Nephron (organoid): ENCODE measurements at regions not wholly inside any gene's neighbourhood (a gene's known extent, or its start where the extent isn't known, plus 50 kb on each side); places are given as distances from the start of the nearest gene placed in this dataset.

Source experiments
- H3K27ac Mint-ChIP-seq, 3 experiments: 2 replicates each; pipeline ENCODE4 v1.8.0; 2020; ENCODE audit warnings: mixed read lengths in 3 of 3, mild to moderate bottlenecking in 2 of 3, moderate library complexity in 1 of 3
- H3K27me3 Mint-ChIP-seq: 2 replicates; pipeline ENCODE4 v1.8.0; 2021; ENCODE audit warnings: low read depth, mild to moderate bottlenecking, moderate library complexity, mixed read lengths
- H3K36me3 Mint-ChIP-seq: 2 replicates; pipeline ENCODE4 v1.8.0; 2020; ENCODE audit warnings: low read depth, mixed read lengths
- H3K4me1 Mint-ChIP-seq: 2 replicates; pipeline ENCODE4 v1.8.0; 2020; ENCODE audit warnings: mixed read lengths
- H3K4me3 Mint-ChIP-seq, 3 experiments: 2 replicates each; pipeline ENCODE4 v1.8.0; 2020; ENCODE audit warnings: mild to moderate bottlenecking in 3 of 3, mixed read lengths in 3 of 3, moderate library complexity in 2 of 3
- H3K9me3 Mint-ChIP-seq: 2 replicates; pipeline ENCODE4 v1.8.0; 2020; ENCODE audit warnings: mixed read lengths
- CTCF ChIP-seq, 3 experiments: fragments of 200-600 bp; sonication (generic); IDR thresholded peaks; one replicate each; pipeline ENCODE4 v1.5.0; 2021; ENCODE audit warnings: antibody characterized with exemption in 3 of 3; ENCODE audit not compliant: unreplicated experiment in 3 of 3

GRCh38 chr4:183830438-183830985, 74.6 kb upstream of the STOX2 start:
- TF ChIP-seq CTCF (IDR thresholded peaks at IDR 0.05; ENCODE audit: unreplicated experiment in 3 of 3): no peak
- H3K27ac Mint-ChIP-seq: no peak overlapping the region
- no peaks in the 10 kb centered on the region for H3K36me3 Mint-ChIP-seq
- no peaks in the 10 kb centered on the region for H3K27me3 Mint-ChIP-seq
- H3K4me3 Mint-ChIP-seq: no peak overlapping the region
- H3K4me1 Mint-ChIP-seq: peaks cover 8% of the 10 kb centered on the region
- no peaks in the 10 kb centered on the region for H3K9me3 Mint-ChIP-seq

- H3K4me1 Mint-ChIP-seq: peaks cover 8% of the 10 kb centered on the region
- H3K27ac Mint-ChIP-seq: peak overlapping the region in 1 of 3 experiments; percentile 37
- TF ChIP-seq CTCF (IDR thresholded peaks at IDR 0.05; ENCODE audit: unreplicated experiment in 3 of 3): no peak
- no peak overlapping the region for H3K4me3 Mint-ChIP-seq
- H3K9me3 Mint-ChIP-seq: peaks cover 1% of the 10 kb centered on the region
- H3K36me3 Mint-ChIP-seq: no peaks in the 10 kb centered on the region
- no peaks in the 10 kb centered on the region for H3K27me3 Mint-ChIP-seq
Observed at GRCh38 chr4:183831026-183831446, 74.1 kb upstream of the STOX2 start.

GRCh38 chr4:183831683-183832082, 73.4 kb upstream of the STOX2 start:
- H3K36me3 Mint-ChIP-seq: no peaks in the 10 kb centered on the region
- H3K27me3 Mint-ChIP-seq: peaks cover 5% of the 10 kb centered on the region
- H3K9me3 Mint-ChIP-seq: peaks cover 3% of the 10 kb centered on the region
- peaks cover 8% of the 10 kb centered on the region for H3K4me1 Mint-ChIP-seq
- no peak for TF ChIP-seq CTCF (IDR thresholded peaks at IDR 0.05; ENCODE audit: unreplicated experiment in 3 of 3)
- H3K27ac Mint-ChIP-seq: no peak overlapping the region
- no peak overlapping the region for H3K4me3 Mint-ChIP-seq

- Mint-ChIP-seq H3K27ac (no peak overlapping the region), H3K27me3 (peaks cover 5% of the 10 kb centered on the region), H3K4me1 (peaks cover 8% of the 10 kb centered on the region), H3K36me3 (no peaks in the 10 kb centered on the region), H3K9me3 (peaks cover 3% of the 10 kb centered on the region), H3K4me3 (no peak overlapping the region)
- TF ChIP-seq CTCF (IDR thresholded peaks at IDR 0.05; ENCODE audit: unreplicated experiment in 3 of 3): no peak
Observed at GRCh38 chr4:183832776-183833450, 72.2 kb upstream of the STOX2 start.

GRCh38 chr4:183834252-183834651, 70.9 kb upstream of the STOX2 start:
- H3K4me3 Mint-ChIP-seq: no peak overlapping the region
- H3K36me3 Mint-ChIP-seq: no peaks in the 10 kb centered on the region
- H3K4me1 Mint-ChIP-seq: peaks cover 8% of the 10 kb centered on the region
- H3K27ac Mint-ChIP-seq: no peak overlapping the region
- peaks cover 3% of the 10 kb centered on the region for H3K9me3 Mint-ChIP-seq
- TF ChIP-seq CTCF (IDR thresholded peaks at IDR 0.05; ENCODE audit: unreplicated experiment in 3 of 3): no peak
- peaks cover 5% of the 10 kb centered on the region for H3K27me3 Mint-ChIP-seq

- Mint-ChIP-seq H3K4me1 (peaks cover 4% of the 10 kb centered on the region), H3K9me3 (peaks cover 3% of the 10 kb centered on the region), H3K27ac (no peak overlapping the region), H3K4me3 (no peak overlapping the region), H3K27me3 (peaks cover 5% of the 10 kb centered on the region), H3K36me3 (no peaks in the 10 kb centered on the region)
- no peak for TF ChIP-seq CTCF (IDR thresholded peaks at IDR 0.05; ENCODE audit: unreplicated experiment in 3 of 3)
Observed at GRCh38 chr4:183837222-183837621, 67.9 kb upstream of the STOX2 start.
